ENCODE measurements at regions not wholly inside any gene's neighbourhood (a gene's known extent, or its start where the extent isn't known, plus 50 kb on each side); places are given as distances from the start of the nearest gene placed in this dataset.
A peak's percentile ranks its signal among the peaks of the same experiment; 100 is the strongest.
"Not testable (repeated sequence)": the region's sequence is repeated elsewhere in the genome, so short reads cannot be mapped to it uniquely, and the experiment has no call there.

DNA sequence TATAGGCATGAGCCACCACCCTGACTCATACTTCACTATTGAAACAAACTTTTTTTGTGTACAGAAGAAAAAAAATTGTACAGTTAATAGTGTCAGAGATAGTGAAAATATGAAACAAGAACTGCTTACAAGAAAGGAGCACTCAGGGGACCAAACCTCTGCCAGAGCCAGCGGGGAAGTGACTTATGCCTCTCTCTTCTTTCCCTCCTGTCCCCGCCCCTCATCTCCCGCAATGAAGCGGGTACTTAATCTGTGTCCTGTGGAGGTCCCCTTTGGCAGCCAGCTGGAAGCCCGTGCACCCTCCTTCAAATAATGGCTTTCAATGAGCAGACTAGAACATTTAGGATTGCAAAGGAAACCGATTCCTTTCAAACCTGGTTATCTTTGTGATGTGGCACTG, 51.5 kb downstream of the PPIAL4A start:
- not testable (repeated sequence) for DNase-seq (ENCODE audit: low read depth)

GRCh38 chr1:120941836-120942217, 52.3 kb downstream of the PPIAL4A start:
- not testable (repeated sequence) for DNase-seq (ENCODE audit: low read depth)

DNA sequence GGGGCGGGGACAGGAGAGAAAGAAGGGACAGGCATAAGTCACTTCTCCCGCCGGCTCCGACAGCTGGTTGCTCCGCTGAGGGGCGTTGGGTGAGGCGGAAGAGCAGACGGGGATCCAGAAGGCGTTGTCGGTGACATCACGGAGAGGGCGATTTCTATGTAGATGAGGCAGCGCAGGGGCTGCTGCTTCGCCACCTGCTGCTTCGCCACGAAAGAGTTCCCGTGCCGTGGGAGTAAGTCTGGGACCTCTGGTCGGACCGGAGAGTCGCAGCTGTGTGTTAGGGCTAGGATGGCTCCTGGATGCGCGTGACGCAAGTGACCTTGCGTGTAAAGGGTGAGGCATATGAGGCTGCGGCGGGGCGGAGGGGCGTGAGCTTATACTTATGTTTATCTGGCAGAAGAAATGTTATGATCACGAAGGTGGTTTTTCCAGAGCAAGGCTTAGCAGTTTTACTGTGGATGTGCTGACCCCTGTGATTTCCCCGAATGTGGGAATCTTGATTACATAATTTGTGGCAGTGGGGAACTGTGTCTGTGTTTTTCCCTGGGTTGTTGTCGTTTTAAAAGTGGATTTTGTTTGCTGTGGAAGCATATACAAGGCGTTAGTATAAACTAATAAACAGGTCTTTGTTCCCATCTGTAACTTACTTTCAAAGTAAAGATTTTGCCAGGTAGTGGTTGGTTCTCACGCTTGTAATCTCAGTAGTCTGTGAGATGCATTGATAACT, 52.8 kb downstream of the PPIAL4A start:
- DNase-seq (ENCODE audit: low read depth) = peak; percentile 78

DNA sequence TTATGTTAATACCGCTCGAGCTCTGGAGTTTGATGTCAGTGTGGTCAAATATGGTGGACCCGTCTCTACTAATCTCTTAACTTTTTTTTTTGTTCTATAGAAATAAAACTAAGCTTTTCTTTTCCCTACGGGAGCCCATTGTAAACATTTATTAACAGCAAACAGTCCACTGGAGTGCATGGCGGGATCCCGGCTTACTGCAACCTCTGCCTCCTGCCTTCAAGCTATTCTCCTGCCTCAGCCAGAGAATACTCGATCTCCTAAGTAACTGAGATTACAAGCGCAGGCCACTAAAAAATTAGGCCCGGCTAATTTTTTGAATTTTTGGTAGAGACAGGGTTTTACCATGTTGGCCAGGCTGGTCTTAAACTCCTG, 53.4 kb downstream of the PPIAL4A start:
- not testable (repeated sequence) for DNase-seq (ENCODE audit: low read depth)

GRCh38 chr1:120944691-120945090, 55.1 kb downstream of the PPIAL4A start:
- not testable (repeated sequence) for DNase-seq (ENCODE audit: low read depth)

DNA sequence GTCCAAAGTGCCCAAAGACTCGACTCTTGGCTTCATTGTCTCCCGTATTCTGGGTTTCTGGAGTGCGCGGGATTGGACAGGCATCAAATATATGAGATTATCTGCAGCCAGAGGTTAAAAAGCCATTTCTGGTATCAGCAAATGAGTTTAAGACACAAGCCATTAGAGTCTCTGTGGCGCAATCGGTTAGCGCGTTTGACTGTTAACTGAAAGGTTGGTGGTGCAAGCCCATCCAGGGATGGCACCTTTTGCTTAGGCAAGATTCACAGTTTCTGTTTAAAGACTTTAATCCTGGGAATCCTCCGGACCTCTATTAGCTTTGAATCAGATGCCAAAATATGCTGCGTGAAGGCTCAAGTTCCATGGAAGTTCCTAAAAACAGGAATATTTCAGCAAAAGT, 55.6 kb downstream of the PPIAL4A start:
- not testable (repeated sequence) for DNase-seq (ENCODE audit: low read depth)

GRCh38 chr1:120947114-120947513, 57.5 kb downstream of the PPIAL4A start:
- not testable (repeated sequence) for DNase-seq (ENCODE audit: low read depth)

DNA sequence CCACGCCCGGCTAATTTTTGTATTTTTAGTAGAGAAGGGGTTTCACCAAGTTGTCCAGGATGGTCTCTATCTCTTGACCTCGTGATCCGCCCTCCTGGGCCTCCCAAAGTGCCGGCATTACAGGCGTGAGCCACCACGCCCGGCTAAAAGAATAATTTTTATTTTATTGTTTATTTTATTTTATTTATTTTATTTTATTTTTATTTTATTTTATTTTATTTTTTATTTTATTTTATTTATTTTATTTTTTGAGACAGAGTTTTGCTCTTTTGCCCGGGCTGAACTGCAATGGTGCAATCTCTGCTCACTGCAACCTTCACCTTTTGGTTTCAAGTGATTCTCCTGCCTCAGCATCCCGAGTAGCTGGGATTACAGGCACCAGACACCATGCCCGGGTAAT, 60.2 kb downstream of the PPIAL4A start:
- DNase-seq (ENCODE audit: low read depth) = not testable (repeated sequence)

GRCh38 chr1:120950633-120951032, 61.1 kb downstream of the PPIAL4A start:
- not testable (repeated sequence) for DNase-seq (ENCODE audit: low read depth)

DNA sequence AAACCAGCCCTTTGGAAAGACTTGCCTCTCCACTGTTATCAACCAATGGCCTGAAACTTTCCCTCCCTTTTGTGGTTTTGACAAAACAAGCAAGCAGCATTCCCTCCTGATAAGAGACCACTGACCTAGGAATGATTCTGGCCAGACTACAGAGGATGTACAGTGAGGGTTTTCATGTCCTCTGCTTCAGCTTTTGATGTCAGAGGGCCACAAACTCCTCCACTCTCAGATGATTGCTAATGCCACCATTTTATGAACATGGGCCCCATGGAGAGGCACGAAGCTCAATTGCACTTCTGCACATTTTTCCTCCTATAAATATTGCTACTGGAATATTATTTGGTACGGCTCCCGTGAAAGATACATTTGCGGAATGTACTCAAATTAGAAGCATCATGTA, 61.5 kb downstream of the PPIAL4A start:
- DNase-seq (ENCODE audit: low read depth) = not testable (repeated sequence)

DNA sequence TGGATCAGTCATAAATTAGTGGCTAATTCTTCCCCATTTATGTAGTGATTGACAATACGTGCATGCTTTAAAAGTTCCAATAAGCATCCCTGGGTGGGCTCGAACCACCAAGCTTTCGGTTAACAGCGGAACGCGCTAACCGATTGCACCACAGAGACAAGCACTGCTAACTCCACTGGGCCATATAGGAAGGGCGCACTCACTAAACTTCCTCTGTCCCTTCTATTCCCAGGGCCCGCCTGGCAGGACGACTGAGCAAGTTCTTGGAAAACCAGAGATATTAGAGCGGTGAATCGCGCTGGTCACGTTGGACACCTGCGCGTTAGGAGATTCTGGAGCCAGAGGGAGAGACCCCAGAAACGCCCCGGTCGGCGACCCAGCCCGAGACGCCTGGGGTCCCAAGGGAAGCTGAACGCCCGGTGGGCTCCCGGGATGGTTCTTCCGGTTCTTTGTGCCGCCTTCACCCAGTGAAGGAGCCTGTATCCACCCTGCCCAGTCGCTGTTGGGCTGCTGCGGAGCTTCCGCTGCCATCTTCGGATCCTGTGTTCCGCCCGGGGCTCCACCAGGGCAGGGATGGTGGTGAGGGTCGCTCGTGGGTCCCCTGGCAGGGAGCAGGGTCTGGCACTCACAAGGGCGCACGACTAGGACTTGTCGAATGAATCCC, 62.8 kb downstream of the PPIAL4A start:
- not testable (repeated sequence) for DNase-seq (ENCODE audit: low read depth)

DNA sequence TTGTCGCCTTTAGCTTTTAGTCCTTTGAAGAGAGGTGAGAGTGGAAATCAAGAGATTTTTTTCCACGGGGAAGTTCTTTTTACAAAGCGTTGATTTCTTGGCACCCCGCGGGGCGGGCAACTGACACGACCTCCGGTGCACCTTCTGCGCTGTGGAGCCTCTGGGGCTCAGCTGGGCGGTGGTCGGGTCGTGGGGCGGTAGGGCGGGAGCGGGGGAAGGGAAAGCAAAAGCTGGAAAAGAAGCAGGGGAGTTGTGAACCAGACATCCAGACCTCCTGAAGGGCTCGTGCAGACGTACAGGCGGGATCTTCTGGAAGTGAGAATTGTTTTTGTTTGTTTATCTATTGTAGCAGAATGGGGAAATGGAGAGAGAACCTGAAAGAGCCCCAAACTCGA, 63.3 kb downstream of the PPIAL4A start:
- DNase-seq (ENCODE audit: low read depth) = not testable (repeated sequence)

- DNase-seq (ENCODE audit: low read depth) = no peak
Measured at GRCh38 chr1:120954736-120955135, 65.2 kb downstream of the PPIAL4A start.

DNA sequence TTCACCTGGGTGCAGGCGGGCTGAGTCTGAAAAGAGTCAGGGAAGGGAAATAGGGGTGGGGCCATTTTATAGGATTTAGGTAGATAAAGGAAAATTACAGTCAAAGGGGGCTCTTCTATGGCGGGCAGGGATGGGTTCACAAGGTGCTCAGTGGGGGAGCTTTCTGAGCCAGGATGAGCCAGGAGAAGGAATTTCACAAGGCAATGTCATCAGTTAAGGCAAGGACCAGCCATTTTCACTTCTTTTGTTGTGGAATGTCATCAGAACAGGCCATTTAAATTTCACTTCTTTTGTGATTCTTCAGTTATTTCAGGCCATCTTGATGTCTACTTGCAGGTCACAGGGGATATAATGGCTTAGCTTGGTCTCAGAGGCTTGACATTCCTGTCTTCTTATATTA, 66.4 kb downstream of the PPIAL4A start:
- not testable (repeated sequence) for DNase-seq (ENCODE audit: low read depth)

DNA sequence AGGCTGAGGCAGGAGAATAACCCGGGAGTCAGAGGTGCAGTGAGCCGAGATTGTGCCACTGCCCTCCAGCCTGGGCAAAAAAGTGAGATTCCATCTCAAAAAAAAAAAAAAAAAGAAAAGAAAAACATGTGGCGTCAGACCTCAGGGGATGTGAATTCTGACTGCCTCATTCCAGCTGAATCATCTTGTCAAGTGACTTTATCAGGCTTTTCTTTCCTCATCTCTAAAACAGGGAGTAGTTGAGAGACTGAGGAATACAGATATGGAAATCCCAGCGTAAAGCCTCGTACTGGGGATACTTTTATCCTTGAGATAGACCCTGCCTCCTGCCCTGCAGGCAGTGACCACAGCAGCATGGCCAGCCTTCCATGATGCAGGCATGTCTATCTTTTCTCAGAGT, 76.4 kb downstream of the PPIAL4A start:
- DNase-seq (ENCODE audit: low read depth) = not testable (repeated sequence)

DNA sequence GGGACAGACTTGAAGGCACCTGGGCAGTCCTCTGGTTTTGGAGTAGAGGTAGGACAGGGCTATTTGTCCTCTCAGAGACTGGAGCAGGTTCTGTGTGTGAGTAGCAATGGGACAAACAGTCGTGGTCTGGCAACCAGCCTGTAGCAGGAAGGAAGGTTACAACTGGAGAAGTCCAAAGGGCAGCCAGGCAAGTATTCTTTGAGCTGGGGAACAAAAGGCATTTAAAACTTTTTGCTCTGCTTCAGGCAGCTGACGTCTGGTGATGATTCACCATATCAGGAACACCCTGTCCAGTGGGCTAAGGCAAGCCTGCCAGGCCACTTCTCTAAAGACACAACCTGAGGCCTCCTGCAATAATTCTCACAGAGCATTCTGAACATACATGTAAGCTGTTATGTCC, 83.3 kb downstream of the PPIAL4A start:
- DNase-seq (ENCODE audit: low read depth) = peak; percentile 76

- not testable (repeated sequence) for DNase-seq (ENCODE audit: low read depth)
Measured at GRCh38 chr1:120973836-120974235, 84.3 kb downstream of the PPIAL4A start.

GRCh38 chr1:120977279-120977678, 87.7 kb downstream of the PPIAL4A start:
- DNase-seq (ENCODE audit: low read depth) = not testable (repeated sequence)

- not testable (repeated sequence) for DNase-seq (ENCODE audit: low read depth)
Measured at GRCh38 chr1:120981489-120982094, 92.0 kb downstream of the PPIAL4A start.

GRCh38 chr1:120994614-120995013, 105.0 kb downstream of the PPIAL4A start:
- DNase-seq (ENCODE audit: low read depth) = not testable (repeated sequence)

DNA sequence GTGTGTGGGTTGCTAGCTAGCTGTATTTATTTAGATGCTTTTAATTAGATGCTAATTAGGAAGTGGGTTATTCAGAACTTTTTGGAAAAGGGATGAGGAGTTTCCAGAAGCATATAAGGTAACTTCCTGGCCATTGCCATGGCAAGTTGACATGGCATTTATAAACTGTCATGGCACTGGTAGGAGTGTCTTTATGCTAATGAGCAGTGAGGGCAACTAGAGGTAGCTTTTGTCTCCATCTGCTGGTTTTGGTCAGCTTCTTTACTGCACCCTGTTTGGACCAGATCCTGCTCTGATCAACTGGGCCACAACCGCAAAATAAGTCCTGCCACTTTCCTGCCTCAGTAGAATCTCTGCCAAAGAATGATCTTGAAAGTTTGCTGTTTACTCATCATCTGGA, 105.5 kb downstream of the PPIAL4A start:
- not testable (repeated sequence) for DNase-seq (ENCODE audit: low read depth)

DNA sequence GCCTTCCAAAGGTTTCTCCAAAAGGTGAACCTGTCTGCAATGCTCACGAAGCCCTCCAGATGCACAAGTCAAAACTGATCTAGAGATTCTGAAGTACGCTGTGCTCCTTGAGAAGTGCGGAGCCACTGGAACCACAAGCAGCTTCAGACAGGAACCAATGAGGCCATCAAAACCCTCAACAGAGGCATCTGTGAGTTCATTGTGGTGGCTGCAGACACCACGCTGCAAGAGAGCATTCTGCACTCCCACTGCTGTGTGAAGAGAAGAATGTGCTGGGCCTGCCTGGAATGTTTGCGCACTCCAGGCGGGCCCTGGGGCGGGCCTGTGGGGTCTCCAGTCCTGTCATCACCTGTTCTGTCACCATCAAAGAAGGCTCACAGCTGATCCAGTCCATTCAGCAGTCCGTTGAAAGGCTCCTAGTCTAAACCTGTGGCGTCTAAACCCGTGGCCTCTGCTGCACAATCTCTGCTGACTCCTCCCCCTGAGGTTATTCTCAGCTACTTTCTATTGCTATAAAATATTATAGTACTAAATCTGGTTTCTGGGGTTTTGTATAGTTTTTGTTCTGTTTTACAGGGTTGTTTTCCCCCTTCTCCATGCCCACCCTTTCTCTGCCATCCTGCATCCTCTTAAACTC, 111.6 kb downstream of the PPIAL4A start:
- DNase-seq (ENCODE audit: low read depth) = not testable (repeated sequence)
